ACHN (cell line): ENCODE measurements at regions not wholly inside any gene's neighbourhood (a gene's known extent, or its start where the extent isn't known, plus 50 kb on each side); places are given as distances from the start of the nearest gene placed in this dataset.
"Not testable (repeated sequence)": the region's sequence is repeated elsewhere in the genome, so short reads cannot be mapped to it uniquely, and the experiment has no call there.

Experiments
- DNase-seq: peaks from one replicate; pipeline ENCODE4 v3.0.0-alpha.2; 2015
- in situ Hi-C: cut with HindIII; loops from 2 replicates; pipeline ENCODE4 v1.10.0; 2017; ENCODE audit warnings: low sequenced_read_pairs, low pct_ligation_motif_present, low pct_unique_long_range_greater_than_20kb

GRCh38 chr6:163715846-163716245 lies 301.3 kb downstream of the QKI start:
- DNase-seq = no peak
- in situ Hi-C loops = no loop called here

- in situ Hi-C loops = no loop called here
- DNase-seq = no peak
Measured at GRCh38 chr6:163714179-163714578, 299.7 kb downstream of the QKI start.

- in situ Hi-C loops = no loop called here
Measured at GRCh38 chr6:163712981-163713380, 298.5 kb downstream of the QKI start.

GRCh38 chr6:163712566-163712961 lies 298.0 kb downstream of the QKI start:
- no peak for DNase-seq
- in situ Hi-C loops = no loop called here

More at GRCh38 chr6:163712981-163713380, 298.5 kb downstream of the QKI start:
- no peak for DNase-seq

GRCh38 chr6:163711615-163712565 lies 297.4 kb downstream of the QKI start:
- in situ Hi-C loops = no loop called here
- no peak for DNase-seq

- DNase-seq = no peak
- in situ Hi-C loops = no loop called here
Measured at GRCh38 chr6:163710532-163711470, 296.3 kb downstream of the QKI start.

GRCh38 chr6:163709693-163710092 lies 295.2 kb downstream of the QKI start:
- DNase-seq = no peak

GRCh38 chr6:163709255-163709654 lies 294.7 kb downstream of the QKI start:
- DNase-seq = no peak
- in situ Hi-C loops = no loop called here

More at GRCh38 chr6:163709693-163710092, 295.2 kb downstream of the QKI start:
- in situ Hi-C loops = no loop called here

GRCh38 chr6:163708466-163708865 lies 293.9 kb downstream of the QKI start:
- DNase-seq = no peak
- in situ Hi-C loops = no loop called here

GRCh38 chr6:163707387-163708355 lies 293.2 kb downstream of the QKI start:
- DNase-seq = no peak

GRCh38 chr6:163706500-163707087 lies 292.1 kb downstream of the QKI start:
- DNase-seq = no peak
- in situ Hi-C loops = no loop called here

More at GRCh38 chr6:163707387-163708355, 293.2 kb downstream of the QKI start:
- in situ Hi-C loops = no loop called here

GRCh38 chr6:163705923-163706322 lies 291.4 kb downstream of the QKI start:
- no peak for DNase-seq
- in situ Hi-C loops = no loop called here

- in situ Hi-C loops = no loop called here
Measured at GRCh38 chr6:163702736-163703135, 288.2 kb downstream of the QKI start.

GRCh38 chr6:163701762-163702161 lies 287.2 kb downstream of the QKI start:
- DNase-seq = no peak
- in situ Hi-C loops = no loop called here

More at GRCh38 chr6:163702736-163703135, 288.2 kb downstream of the QKI start:
- DNase-seq = no peak

- no peak for DNase-seq
- in situ Hi-C loops = no loop called here
Measured at GRCh38 chr6:163698086-163698485, 283.6 kb downstream of the QKI start.

- in situ Hi-C loops, DNase-seq: not testable (repeated sequence)
Measured at GRCh38 chr6:163696311-163696710, 281.8 kb downstream of the QKI start.

- in situ Hi-C loops = no loop called here
- DNase-seq = no peak
Measured at GRCh38 chr6:163695414-163695864, 280.9 kb downstream of the QKI start.
